GM12891 (cell line): ENCODE measurements at regions not wholly inside any gene's neighbourhood (a gene's known extent, or its start where the extent isn't known, plus 50 kb on each side); places are given as distances from the start of the nearest gene placed in this dataset.

Experiments
- DNase-seq: peaks from one replicate; pipeline ENCODE4 v3.0.0; 2011; ENCODE audit warnings: low spot score; ENCODE audit not compliant: insufficient read length
- FAIRE-seq: peaks from 2 replicates; lab custom pipeline; 2011; peaks lifted over from hg19 to GRCh38; lab: Jason Lieb, UNC
- PAX5 ChIP-seq: IDR thresholded peaks from 2 replicates; pipeline ENCODE4 v1.6.1; 2011; ENCODE audit warnings: low read length, moderate library complexity, mild to moderate bottlenecking; ENCODE audit not compliant: insufficient read depth, severe bottlenecking
- POLR2A ChIP-seq: IDR thresholded peaks from 2 replicates; pipeline ENCODE4 v1.6.1; 2011; ENCODE audit warnings: low read depth, low read length, control low read depth
- POLR2AphosphoS5 ChIP-seq: IDR thresholded peaks from 2 replicates; pipeline ENCODE4 v1.6.1; 2011; ENCODE audit warnings: low read depth, low read length, control low read depth
- POU2F2 ChIP-seq: IDR thresholded peaks from 2 replicates; pipeline ENCODE4 v1.6.1; 2011; ENCODE audit warnings: low read depth, mild to moderate bottlenecking, control low read depth, low read length, moderate library complexity
- SPI1 ChIP-seq: IDR thresholded peaks from 2 replicates; pipeline ENCODE4 v1.6.1; 2011; ENCODE audit warnings: low read depth, low read length, control low read depth
- TAF1 ChIP-seq: IDR thresholded peaks from 2 replicates; pipeline ENCODE4 v1.6.1; 2011; ENCODE audit warnings: low read depth, low read length, control low read depth

- DNase-seq = no peak
- FAIRE-seq = no peak
- TF ChIP-seq POLR2A (no peak), POLR2AphosphoS5 (no peak), PAX5 (no peak), TAF1 (no peak), POU2F2 (no peak), SPI1 (no peak)
These were observed 761.1 kb upstream of the CDH10 start for GRCh38 chr5:25405850-25406249.

GRCh38 chr5:25399878-25400480, 755.2 kb upstream of the CDH10 start:
- DNase-seq = no peak
- FAIRE-seq = no peak
- TF ChIP-seq SPI1 (no peak), PAX5 (no peak), POLR2A (no peak), POLR2AphosphoS5 (no peak), POU2F2 (no peak), TAF1 (no peak)

- no peak for DNase-seq
- no peak for FAIRE-seq
These were observed 749.2 kb upstream of the CDH10 start for GRCh38 chr5:25393957-25394356.

GRCh38 chr5:25393256-25393655, 748.5 kb upstream of the CDH10 start:
- DNase-seq (no peak), FAIRE-seq (no peak)
- TF ChIP-seq POLR2A (no peak), POLR2AphosphoS5 (no peak), PAX5 (no peak), POU2F2 (no peak), SPI1 (no peak), TAF1 (no peak)

More at GRCh38 chr5:25393957-25394356, 749.2 kb upstream of the CDH10 start:
- TF ChIP-seq POLR2AphosphoS5 (no peak), TAF1 (no peak), POLR2A (no peak), POU2F2 (no peak), SPI1 (no peak), PAX5 (no peak)

- no peak for FAIRE-seq
- DNase-seq = no peak
- TF ChIP-seq POLR2A (no peak), PAX5 (no peak), TAF1 (no peak), POLR2AphosphoS5 (no peak), SPI1 (no peak), POU2F2 (no peak)
These were observed 743.2 kb upstream of the CDH10 start for GRCh38 chr5:25387953-25388352.

GRCh38 chr5:25362799-25363198, 718.0 kb upstream of the CDH10 start:
- no peak for DNase-seq
- TF ChIP-seq POLR2A = no peak
- TF ChIP-seq SPI1 = no peak
- TF ChIP-seq POU2F2 = no peak
- no peak for TF ChIP-seq TAF1
- no peak for TF ChIP-seq POLR2AphosphoS5
- no peak for TF ChIP-seq PAX5
- no peak for FAIRE-seq

- FAIRE-seq = no peak
- TF ChIP-seq TAF1 = no peak
- no peak for TF ChIP-seq POLR2AphosphoS5
- TF ChIP-seq PAX5 = no peak
- no peak for TF ChIP-seq POLR2A
- TF ChIP-seq SPI1 = no peak
- no peak for TF ChIP-seq POU2F2
- no peak for DNase-seq
These were observed 714.1 kb upstream of the CDH10 start for GRCh38 chr5:25358919-25359318.

GRCh38 chr5:25357605-25358004, 712.8 kb upstream of the CDH10 start:
- DNase-seq (no peak), FAIRE-seq (no peak)
- TF ChIP-seq PAX5 = no peak
- TF ChIP-seq SPI1 = no peak
- TF ChIP-seq POLR2AphosphoS5 = no peak
- TF ChIP-seq POLR2A = no peak
- TF ChIP-seq TAF1 = no peak
- no peak for TF ChIP-seq POU2F2

- DNase-seq = no peak
- no peak for FAIRE-seq
- TF ChIP-seq POLR2A = no peak
- TF ChIP-seq SPI1 = no peak
- no peak for TF ChIP-seq POLR2AphosphoS5
- no peak for TF ChIP-seq POU2F2
- TF ChIP-seq PAX5 = no peak
- TF ChIP-seq TAF1 = no peak
These were observed 705.0 kb upstream of the CDH10 start for GRCh38 chr5:25349746-25350145.

- no peak for DNase-seq
- no peak for TF ChIP-seq SPI1
- TF ChIP-seq TAF1 = no peak
- no peak for TF ChIP-seq POU2F2
- TF ChIP-seq POLR2A = no peak
- TF ChIP-seq POLR2AphosphoS5 = no peak
- TF ChIP-seq PAX5 = no peak
- FAIRE-seq = no peak
These were observed 700.5 kb upstream of the CDH10 start for GRCh38 chr5:25345240-25345771.
